ENCODE measurements at regions not wholly inside any gene's neighbourhood (a gene's known extent, or its start where the extent isn't known, plus 50 kb on each side); places are given as distances from the start of the nearest gene placed in this dataset.

- no peak for DNase-seq (ENCODE audit: low spot score)
Measured at GRCh38 chr22:27389727-27390075, 411.9 kb downstream of the MN1 start.

DNA sequence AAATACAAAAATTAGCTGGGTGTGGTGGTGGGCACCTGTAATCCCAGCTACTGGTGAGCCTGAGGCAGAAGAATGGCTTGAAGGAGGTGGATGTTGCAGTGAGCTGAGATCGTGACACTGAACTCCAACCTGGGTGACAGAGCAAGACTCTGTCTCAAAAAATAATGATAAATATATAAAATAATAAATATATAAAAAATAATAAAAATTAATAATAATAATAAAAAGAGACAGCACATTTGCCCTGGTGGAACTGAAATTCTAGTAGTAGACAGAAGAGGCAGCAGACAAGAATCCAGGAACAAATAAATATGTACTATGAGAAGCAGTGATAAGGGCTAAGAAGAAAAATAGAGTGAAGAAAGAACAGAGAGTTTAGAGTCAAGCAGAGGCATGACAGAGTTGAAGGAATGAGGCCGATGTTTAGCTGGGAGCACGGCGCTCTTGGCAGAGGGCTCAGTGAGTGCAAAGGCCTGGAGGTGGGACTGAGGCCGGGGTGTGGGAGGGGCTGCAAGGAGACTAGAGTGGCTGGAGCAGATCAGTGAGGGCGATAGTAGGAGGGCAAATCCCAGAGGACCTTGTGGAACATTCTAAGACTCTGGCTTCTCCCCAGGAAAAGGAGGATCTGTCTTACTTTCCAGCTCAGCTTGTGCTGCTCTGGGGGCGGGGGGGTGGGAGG lies 410.3 kb downstream of the MN1 start:
- DNase-seq (ENCODE audit: low spot score), result no peak

DNA sequence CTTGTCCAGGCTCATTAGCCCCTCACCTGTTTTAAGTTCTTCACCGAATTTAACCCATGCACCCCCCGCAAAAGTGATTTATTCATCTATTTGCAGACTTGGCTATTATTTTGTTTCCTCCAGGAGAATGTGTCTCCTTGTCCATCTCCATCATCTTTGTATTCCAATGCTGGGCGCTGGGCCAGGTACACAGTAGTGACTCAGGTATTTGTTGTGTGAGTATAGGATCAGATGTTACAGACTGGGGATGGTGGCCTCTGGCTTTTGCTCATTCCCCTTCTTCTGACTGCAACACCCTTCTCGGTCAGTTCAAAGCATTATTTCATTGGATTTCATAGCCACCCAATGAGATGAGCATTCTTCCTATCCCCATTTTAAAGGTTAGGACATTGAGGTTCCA lies 408.2 kb downstream of the MN1 start:
- no peak for DNase-seq (ENCODE audit: low spot score)

GRCh38 chr22:27394806-27395404 lies 406.7 kb downstream of the MN1 start:
- DNase-seq (ENCODE audit: low spot score), result no peak

GRCh38 chr22:27397036-27397953 lies 404.3 kb downstream of the MN1 start:
- DNase-seq (ENCODE audit: low spot score), result no peak

DNA sequence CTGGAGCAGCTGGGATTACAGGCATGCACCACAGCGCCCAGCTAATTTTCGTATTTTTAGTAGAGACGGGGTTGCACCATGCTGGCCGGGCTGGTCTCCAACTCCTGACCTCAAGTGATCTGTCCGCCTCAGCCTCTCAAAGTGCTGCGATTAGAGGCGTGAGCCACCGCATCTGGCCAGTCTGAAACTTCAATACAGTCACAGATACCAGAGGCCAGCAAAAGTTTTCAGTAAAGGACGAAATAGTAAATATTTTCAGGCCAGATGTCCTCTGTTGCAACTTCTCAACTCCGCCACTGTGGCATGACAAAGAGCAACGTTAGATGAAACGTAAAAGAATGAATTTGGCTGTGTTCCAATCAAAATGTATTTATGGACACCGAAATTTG lies 403.6 kb downstream of the MN1 start:
- DNase-seq (ENCODE audit: low spot score), result no peak

DNA sequence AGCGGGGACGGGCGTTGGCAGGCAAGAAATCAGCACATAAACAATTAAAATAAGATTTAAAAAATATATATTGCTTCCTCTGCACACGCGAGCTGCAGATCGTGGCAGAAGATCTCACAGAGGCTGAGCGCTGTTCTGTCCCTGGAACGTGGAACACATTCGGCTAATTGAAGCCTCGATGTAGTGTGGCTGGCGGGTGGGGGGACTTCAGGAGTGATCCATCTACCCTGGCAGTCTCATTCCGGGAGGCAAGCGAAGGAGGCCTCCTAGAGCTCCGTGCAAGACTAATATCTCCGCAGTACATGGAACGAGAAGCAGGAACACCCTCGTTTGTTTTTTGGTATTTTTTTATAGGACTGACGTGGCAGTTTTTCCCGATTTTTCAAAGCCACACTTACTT lies 402.4 kb downstream of the MN1 start:
- no peak for DNase-seq (ENCODE audit: low spot score)

- no peak for DNase-seq (ENCODE audit: low spot score)
Measured at GRCh38 chr22:27400811-27401210, 400.7 kb downstream of the MN1 start.

GRCh38 chr22:27401321-27401720 lies 400.2 kb downstream of the MN1 start:
- no peak for DNase-seq (ENCODE audit: low spot score)

DNA sequence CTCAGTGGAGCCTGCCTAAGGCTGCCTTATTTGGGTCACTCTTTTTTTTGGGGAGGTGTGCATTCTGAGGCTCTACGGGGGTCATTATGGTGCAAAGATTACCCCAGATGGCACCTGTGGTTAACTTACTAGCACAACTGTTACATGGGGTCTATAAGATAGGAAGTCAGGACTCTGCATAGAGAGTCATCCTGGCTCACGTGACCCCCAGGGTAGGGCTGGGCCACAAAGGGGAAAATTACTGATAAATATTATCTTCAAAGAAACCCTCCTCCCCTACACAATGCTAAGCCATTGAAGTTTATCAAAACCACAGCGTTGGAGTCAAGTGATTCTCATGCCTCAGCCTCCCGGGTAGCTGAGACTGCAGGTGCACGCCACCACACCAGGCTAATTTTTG lies 397.1 kb downstream of the MN1 start:
- DNase-seq (ENCODE audit: low spot score), result no peak

DNA sequence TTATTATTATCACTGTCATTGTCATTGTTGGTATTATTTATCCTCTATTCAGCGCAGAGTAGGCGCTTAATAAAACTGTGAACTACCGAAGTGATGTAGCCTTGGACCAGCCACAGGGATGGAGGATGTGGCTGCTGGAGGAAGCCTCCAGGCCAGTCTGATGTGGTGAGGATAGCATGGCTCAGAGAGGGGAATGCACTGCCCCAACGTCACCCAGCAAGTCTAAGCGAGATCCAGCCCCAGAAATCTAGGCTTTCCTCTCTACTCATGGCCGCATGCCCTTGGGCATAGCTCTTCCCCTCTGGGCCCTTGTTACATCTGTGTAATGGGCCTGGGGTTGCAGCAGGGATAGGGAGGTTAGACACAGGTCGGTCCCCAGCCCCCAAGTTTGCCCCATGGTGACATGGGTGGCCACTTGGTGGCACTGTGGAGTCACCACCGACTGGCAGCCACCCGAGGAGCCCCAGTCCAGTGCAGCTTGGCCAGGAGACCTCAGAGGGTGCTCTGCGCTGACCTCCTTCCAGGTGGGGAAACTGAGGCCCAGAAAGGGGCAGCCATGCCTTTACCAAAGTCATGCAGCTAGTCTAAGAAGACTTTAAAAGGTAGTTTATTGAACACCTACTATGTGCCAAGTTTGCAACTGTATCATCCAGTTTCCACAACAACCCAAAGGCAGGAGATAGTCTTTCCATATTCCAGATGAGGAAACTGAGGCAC lies 395.7 kb downstream of the MN1 start:
- peak; percentile 88 for DNase-seq (ENCODE audit: low spot score)

GRCh38 chr22:27406389-27406861 lies 395.1 kb downstream of the MN1 start:
- DNase-seq (ENCODE audit: low spot score), result no peak

DNA sequence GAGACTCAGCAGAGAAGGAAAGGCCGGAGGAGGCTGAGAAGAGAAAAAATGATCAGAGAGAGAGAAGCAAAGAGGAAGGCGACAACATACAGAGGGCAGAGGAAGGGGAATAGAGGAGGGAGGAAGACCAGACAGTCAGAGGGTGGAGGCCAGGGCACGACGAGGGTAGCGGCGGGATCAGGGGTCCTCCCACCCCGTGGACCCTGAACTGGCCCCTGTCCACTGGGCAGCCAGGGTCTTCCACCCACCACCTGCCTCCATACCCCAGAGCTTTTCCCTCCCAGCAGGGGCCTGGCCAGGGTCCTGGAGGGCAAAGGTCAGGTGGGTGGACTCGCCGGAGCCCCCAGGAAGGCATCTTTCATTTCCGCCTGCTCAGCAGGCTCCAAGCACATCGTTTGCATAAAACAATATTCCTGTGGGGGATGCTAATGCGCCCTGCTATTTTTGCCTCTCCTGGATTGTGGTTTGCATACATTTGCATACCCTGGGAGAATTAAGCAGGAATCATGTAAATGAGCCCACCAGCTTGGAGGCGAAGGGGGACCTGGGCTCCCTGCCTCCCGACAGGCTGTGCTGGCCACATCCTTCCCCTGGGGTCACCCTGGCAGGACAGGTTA lies 394.1 kb downstream of the MN1 start:
- DNase-seq (ENCODE audit: low spot score), result no peak

- no peak for DNase-seq (ENCODE audit: low spot score)
Measured at GRCh38 chr22:27408068-27408467, 393.5 kb downstream of the MN1 start.

DNA sequence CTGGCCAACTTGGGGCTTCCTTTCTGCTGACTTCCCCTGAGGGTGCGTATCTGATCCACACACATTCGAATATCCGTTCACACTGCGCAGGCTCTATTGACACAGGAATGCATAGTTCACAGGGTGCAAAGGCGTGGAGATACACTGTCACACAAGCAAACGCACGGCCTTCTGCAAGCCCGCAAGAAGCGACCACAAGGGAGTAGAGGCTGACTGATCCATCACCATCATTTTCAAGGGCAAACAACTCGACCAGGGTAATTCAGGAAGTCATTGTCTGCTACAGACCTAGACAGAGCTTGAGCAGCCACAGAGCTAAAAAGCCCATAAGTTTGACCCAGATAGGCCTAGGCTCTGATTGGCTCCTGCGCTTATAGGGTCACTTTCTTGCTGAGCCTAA lies 392.3 kb downstream of the MN1 start:
- DNase-seq (ENCODE audit: low spot score), result peak; percentile 34

DNA sequence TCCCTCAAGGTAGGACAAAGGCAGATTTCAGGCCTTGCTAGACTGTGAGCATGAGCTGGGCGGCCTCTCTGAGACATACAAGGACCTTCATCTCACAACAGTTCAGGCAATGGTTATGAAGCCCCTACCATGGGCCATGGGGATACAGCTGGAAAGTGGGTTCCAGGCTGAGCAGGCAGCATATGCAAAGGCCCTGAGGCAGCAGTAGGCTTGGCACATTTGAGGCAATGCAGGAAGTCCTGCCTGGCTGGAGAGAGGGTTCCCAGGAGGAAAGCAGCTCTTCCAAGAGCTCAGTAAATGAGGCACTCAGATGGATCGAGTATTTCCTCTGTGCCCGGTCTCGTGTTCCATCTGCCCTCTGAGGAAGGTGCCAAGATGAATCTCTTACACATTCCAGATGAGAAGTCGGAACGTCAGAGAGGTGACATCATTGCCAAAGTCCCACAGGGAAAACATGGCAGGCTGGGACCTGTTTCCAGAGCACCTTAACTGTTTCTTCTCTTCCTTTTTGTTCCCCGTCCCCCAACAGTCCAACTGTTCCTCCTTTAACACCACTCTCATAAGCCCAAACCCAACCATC lies 388.6 kb downstream of the MN1 start:
- no peak for DNase-seq (ENCODE audit: low spot score)

DNA sequence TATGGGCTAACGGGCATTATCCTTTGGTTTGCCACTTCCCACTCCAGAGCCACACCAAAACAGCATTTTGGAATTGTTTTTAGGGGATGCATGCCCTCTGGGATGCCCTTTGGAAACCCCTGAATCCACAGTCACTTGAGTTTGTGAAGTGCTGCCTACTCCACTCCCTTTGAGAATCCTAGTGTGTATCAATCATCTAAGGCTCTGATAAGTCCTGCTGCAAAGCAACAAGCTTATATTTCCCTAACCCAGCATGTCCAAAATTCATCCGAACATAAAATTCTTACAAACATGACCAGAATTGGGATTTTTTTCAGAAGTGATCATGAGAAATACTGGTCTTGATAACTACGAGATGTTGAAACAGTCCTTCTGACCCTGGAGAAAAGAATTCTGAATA lies 387.9 kb downstream of the MN1 start:
- DNase-seq (ENCODE audit: low spot score), result no peak

DNA sequence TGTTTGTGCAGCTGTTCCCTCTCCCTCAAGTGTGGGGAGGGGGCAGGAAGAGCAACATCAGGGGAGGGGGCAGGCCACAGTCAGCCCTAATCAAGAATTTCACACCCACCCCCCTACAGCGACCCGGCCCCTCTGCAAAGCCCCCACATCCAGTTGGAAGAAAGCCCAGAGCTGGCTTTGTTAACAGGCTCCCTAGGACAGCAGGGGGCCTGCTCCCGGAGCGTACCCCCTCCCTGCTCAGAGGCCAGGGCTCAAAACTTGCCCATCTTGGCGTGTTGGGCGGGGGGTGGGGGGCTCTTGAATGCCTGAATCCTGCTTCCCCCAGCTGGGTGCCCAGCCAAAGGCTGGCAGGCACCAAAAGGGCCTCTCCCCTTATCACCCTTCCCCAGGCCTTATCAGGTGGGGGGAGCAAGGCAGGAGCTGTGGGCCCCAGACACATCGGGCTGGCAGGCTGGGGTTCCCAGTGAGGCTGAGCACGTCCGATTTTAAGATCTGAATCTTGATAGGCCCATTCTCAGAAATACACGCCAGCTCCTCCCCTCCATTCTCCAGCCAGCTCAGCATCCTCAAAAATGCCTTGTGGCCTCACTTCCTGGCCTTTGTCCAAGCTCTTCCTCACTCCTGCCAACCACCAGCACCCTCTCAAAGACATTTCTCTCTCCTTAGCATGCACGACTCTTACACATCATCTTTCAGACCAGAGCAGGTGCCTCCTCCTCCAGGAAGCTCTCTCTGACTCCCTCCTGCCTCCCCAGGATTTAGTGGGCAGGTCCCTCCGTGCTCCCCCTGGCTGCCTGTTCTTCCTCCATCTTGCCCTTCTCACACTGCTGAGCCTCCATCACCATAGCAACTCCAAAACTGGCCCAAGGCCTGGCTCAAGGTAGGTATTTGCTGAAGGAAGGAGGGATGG lies 384.8 kb downstream of the MN1 start:
- no peak for DNase-seq (ENCODE audit: low spot score)

GRCh38 chr22:27417421-27417814 lies 384.1 kb downstream of the MN1 start:
- no peak for DNase-seq (ENCODE audit: low spot score)

GRCh38 chr22:27418261-27418660 lies 383.3 kb downstream of the MN1 start:
- no peak for DNase-seq (ENCODE audit: low spot score)

DNA sequence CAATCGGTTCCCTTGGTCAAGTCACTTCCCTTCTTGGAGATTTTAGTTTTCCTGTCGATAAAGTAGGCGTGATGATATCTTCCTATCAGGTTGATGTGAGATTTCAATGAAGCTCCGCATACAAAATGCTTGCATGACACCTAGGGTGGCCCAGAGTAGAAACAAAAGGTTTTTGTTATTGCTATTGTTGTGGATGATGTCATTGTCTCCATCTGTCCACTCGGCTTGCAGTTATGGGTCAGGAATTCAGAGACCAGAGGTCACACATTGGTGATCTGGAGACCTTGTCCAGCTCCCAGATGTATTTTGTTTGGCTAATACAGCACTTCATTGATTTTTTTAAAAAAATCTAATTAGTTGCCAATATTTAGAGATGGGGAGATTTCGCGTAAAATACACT lies 382.1 kb downstream of the MN1 start:
- no peak for DNase-seq (ENCODE audit: low spot score)
